H1 (cell line): ENCODE measurements at regions not wholly inside any gene's neighbourhood (a gene's known extent, or its start where the extent isn't known, plus 50 kb on each side); places are given as distances from the start of the nearest gene placed in this dataset.

Experiments used
- CTCF ChIA-PET: fragments of 300-600 bp; sonication (Branson Sonifier 250); formaldehyde crosslinking; loops from one replicate; lab custom pipeline; 2021; ENCODE audit not compliant: partially characterized antibody; lab: Charles Lee
- POLR2A ChIA-PET: fragments of 300-600 bp; sonication (Branson Sonifier 250); formaldehyde crosslinking; loops from one replicate; lab custom pipeline; 2021; ENCODE audit warnings: inconsistent platforms; ENCODE audit not compliant: partially characterized antibody; lab: Charles Lee
- DNase-seq, 2 experiments: peaks; one replicate each; pipeline versions ENCODE4 v3.0.0 to v3.0.0-alpha.2; 2010 to 2022; ENCODE audit warnings: low spot score in 2 of 2, low read depth in 1 of 2, mixed read lengths in 1 of 2
- FAIRE-seq: peaks from 2 replicates; lab custom pipeline; 2011; peaks lifted over from hg19 to GRCh38; lab: Jason Lieb, UNC
- H2AFZ ChIP-seq: 2 replicates; pipeline ENCODE4 v1.8.1; 2012; ENCODE audit warnings: low read length, inconsistent platforms
- H2AK5ac ChIP-seq: 2 replicates; pipeline ENCODE4 v1.6.1; 2013; ENCODE audit warnings: low read depth, low read length
- H2BK120ac ChIP-seq: replicated peaks from 2 replicates; pipeline ENCODE3; 2013; ENCODE audit warnings: low read depth, low read length, inconsistent platforms
- H2BK12ac ChIP-seq: 2 replicates; pipeline ENCODE4 v1.6.1; 2013; ENCODE audit warnings: low read depth, low read length
- H2BK15ac ChIP-seq: 2 replicates; pipeline ENCODE4 v1.6.1; 2013; ENCODE audit warnings: low read length
- H2BK20ac ChIP-seq: 2 replicates; pipeline ENCODE4 v1.6.1; 2013; ENCODE audit warnings: low read length
- H2BK5ac ChIP-seq: 2 replicates; pipeline ENCODE4 v1.6.1; 2013; ENCODE audit warnings: low read depth, low read length
- H3K14ac ChIP-seq: 2 replicates; pipeline ENCODE4 v1.6.1; 2013; ENCODE audit warnings: inconsistent platforms; ENCODE audit not compliant: insufficient read length
- H3K18ac ChIP-seq: 2 replicates; pipeline ENCODE4 v1.6.1; 2013; ENCODE audit warnings: low read length; ENCODE audit errors: extremely low read depth
- H3K23ac ChIP-seq: 2 replicates; pipeline ENCODE4 v1.6.1; 2013; ENCODE audit warnings: inconsistent platforms; ENCODE audit not compliant: insufficient read length
- H3K23me2 ChIP-seq: 2 replicates; pipeline ENCODE4 v1.6.1; 2013; ENCODE audit warnings: low read depth, low read length
- H3K27ac ChIP-seq: 2 replicates; pipeline ENCODE4 v1.6.1; 2011; ENCODE audit warnings: low read depth, low read length, inconsistent platforms
- H3K27me3 ChIP-seq, 4 experiments: replicated peaks in 1 of 4; 1 replicate in 1 of 4; 2 replicates in 3 of 4; pipeline versions ENCODE4 v1.6.1 to v1.8.1; 2011 to 2013; ENCODE audit warnings: low read length in 3 of 4, mild to moderate bottlenecking in 3 of 4, inconsistent platforms in 2 of 4, mixed read lengths in 2 of 4, moderate library complexity in 1 of 4; ENCODE audit not compliant: control insufficient read depth in 3 of 4, insufficient read depth in 3 of 4; ENCODE audit errors: extremely low read depth in 1 of 4
- H3K36me3 ChIP-seq, 4 experiments: 2 replicates each; pipeline versions ENCODE4 v1.6.1 to v1.8.1; 2011 to 2013; ENCODE audit warnings: mild to moderate bottlenecking in 4 of 4, low read length in 3 of 4, moderate library complexity in 2 of 4, control low read depth in 1 of 4, inconsistent platforms in 1 of 4; ENCODE audit not compliant: insufficient read depth in 4 of 4, control insufficient read depth in 2 of 4
- H3K4ac ChIP-seq: replicated peaks from 2 replicates; pipeline ENCODE3; 2013; ENCODE audit warnings: low read length, low read depth, mixed read lengths, inconsistent platforms; ENCODE audit not compliant: insufficient read length
- H3K4me1 ChIP-seq, 4 experiments: replicated peaks in 1 of 4; 1 replicate in 1 of 4; 2 replicates in 3 of 4; pipeline versions ENCODE4 v1.6.1 to v1.8.1; 2011 to 2013; ENCODE audit warnings: low read length in 3 of 4, inconsistent platforms in 2 of 4, mixed read lengths in 1 of 4; ENCODE audit not compliant: insufficient read depth in 4 of 4, control insufficient read depth in 3 of 4
- H3K4me2 ChIP-seq, 2 experiments: 2 replicates each; pipeline versions ENCODE4 v1.6.1 to v1.8.1; 2011 to 2013; ENCODE audit warnings: low read depth in 2 of 2, low read length in 2 of 2, control low read depth in 1 of 2, inconsistent platforms in 1 of 2, mild to moderate bottlenecking in 1 of 2; ENCODE audit not compliant: insufficient read depth in 1 of 2
- H3K4me3 ChIP-seq, 4 experiments: fragments of 200-600, 300-600 bp in 1 of 4; sonication (generic), shearing (Covaris generic), sonication (Bioruptor Twin) in 1 of 4; 2 replicates each; pipeline versions ENCODE4 v1.5.1 to v1.8.1; 2011 to 2016; ENCODE audit warnings: low read length in 4 of 4, low read depth in 3 of 4, control low read depth in 2 of 4, inconsistent platforms in 2 of 4, mild to moderate bottlenecking in 2 of 4, mixed read lengths in 1 of 4, moderate library complexity in 1 of 4; ENCODE audit not compliant: insufficient read depth in 2 of 4; ENCODE audit errors: extremely low read depth in 1 of 4
- H3K56ac ChIP-seq: replicated peaks from 2 replicates; pipeline ENCODE3; 2013; ENCODE audit warnings: low read depth, mild to moderate bottlenecking, mixed read lengths, low read length, inconsistent platforms; ENCODE audit not compliant: insufficient read length
- H3K79me1 ChIP-seq: 2 replicates; pipeline ENCODE4 v1.6.1; 2013; ENCODE audit warnings: low read depth, low read length, control low read depth
- H3K79me2 ChIP-seq, 2 experiments: 2 replicates each; pipeline versions ENCODE4 v1.6.1 to v1.8.1; 2012 to 2013; ENCODE audit warnings: low read length in 2 of 2, mild to moderate bottlenecking in 2 of 2, inconsistent platforms in 1 of 2; ENCODE audit not compliant: insufficient read depth in 2 of 2, control insufficient read depth in 1 of 2
- H3K9ac ChIP-seq, 4 experiments: replicated peaks in 1 of 4; 1 replicate in 1 of 4; 2 replicates in 3 of 4; pipeline versions ENCODE4 v1.6.1 to v1.8.1; 2011 to 2013; ENCODE audit warnings: low read depth in 3 of 4, low read length in 3 of 4, control low read depth in 2 of 4, mild to moderate bottlenecking in 2 of 4, moderate library complexity in 2 of 4, inconsistent platforms in 1 of 4; ENCODE audit errors: extremely low read depth in 1 of 4
- H3K9me3 ChIP-seq, 2 experiments: 2 replicates each; pipeline versions ENCODE4 v1.6.1 to v1.8.1; 2012 to 2013; ENCODE audit warnings: mild to moderate bottlenecking in 2 of 2, moderate library complexity in 2 of 2, control low read depth in 1 of 2, inconsistent platforms in 1 of 2, low read depth in 1 of 2, low read length in 1 of 2, mixed read lengths in 1 of 2; ENCODE audit not compliant: insufficient read depth in 2 of 2
- H4K20me1 ChIP-seq, 2 experiments: replicated peaks in 1 of 2; 2 replicates each; pipeline versions ENCODE3 to v1.8.1; 2011 to 2013; ENCODE audit warnings: inconsistent platforms in 2 of 2, low read length in 2 of 2, mild to moderate bottlenecking in 1 of 2; ENCODE audit not compliant: insufficient read depth in 2 of 2, control insufficient read depth in 1 of 2
- H4K5ac ChIP-seq: 2 replicates; pipeline ENCODE4 v1.6.1; 2013; ENCODE audit warnings: low read length, low read depth, mixed read lengths, inconsistent platforms; ENCODE audit not compliant: insufficient read length
- H4K8ac ChIP-seq: 2 replicates; pipeline ENCODE4 v1.8.0; 2013; ENCODE audit warnings: mild to moderate bottlenecking, moderate library complexity, low read length, inconsistent platforms; ENCODE audit not compliant: insufficient read depth; ENCODE audit errors: extremely low read depth
- H4K91ac ChIP-seq: replicated peaks from 2 replicates; pipeline ENCODE3; 2013; ENCODE audit warnings: low read length, mixed read lengths, inconsistent platforms; ENCODE audit not compliant: insufficient read length
- ASH2L ChIP-seq: fragments of 200-600, 300-600 bp; sonication (generic); IDR thresholded peaks from one replicate; pipeline ENCODE4 v1.7.1; 2017; ENCODE audit warnings: low read length
- CBX5 ChIP-seq: fragments of 300-800, 300-1000 bp; sonication (generic); IDR thresholded peaks from 2 replicates; pipeline ENCODE4 v1.7.1; 2016; ENCODE audit warnings: antibody characterized with exemption, low read length, low read depth
- CHD1 ChIP-seq: IDR thresholded peaks from 2 replicates; pipeline ENCODE4 v1.6.1; 2012; ENCODE audit warnings: low read depth, low read length, improper control_type of control experiment
- HDAC6 ChIP-seq: IDR thresholded peaks from one replicate; pipeline ENCODE4 v1.7.1; 2012; ENCODE audit warnings: low read depth, mild to moderate bottlenecking, inconsistent platforms, low read length, moderate library complexity
- PHF8 ChIP-seq: fragments of 200-600 bp; sonication (generic); conservative IDR thresholded peaks from 2 replicates; pipeline ENCODE4 v1.7.1; 2012; ENCODE audit warnings: low read depth, mild to moderate bottlenecking, inconsistent platforms, low read length, moderate library complexity
- RAD21 ChIP-seq, 2 experiments: IDR thresholded peaks in 1 of 2; conservative IDR thresholded peaks in 1 of 2; 2 replicates each; pipeline ENCODE4 v1.6.1; 2011; ENCODE audit warnings: low read depth in 2 of 2, low read length in 2 of 2, improper control_type of control experiment in 1 of 2, inconsistent platforms in 1 of 2, mild to moderate bottlenecking in 1 of 2, moderate library complexity in 1 of 2
- RFX5 ChIP-seq: IDR thresholded peaks from 2 replicates; pipeline ENCODE4 v1.6.1; 2011; ENCODE audit warnings: low read depth, low read length, improper control_type of control experiment, borderline replicate concordance
- SIN3A ChIP-seq, 2 experiments: IDR thresholded peaks in 1 of 2; conservative IDR thresholded peaks in 1 of 2; 2 replicates each; pipeline ENCODE4 v1.6.1; 2011 to 2012; ENCODE audit warnings: low read length in 2 of 2, improper control_type of control experiment in 1 of 2, low read depth in 1 of 2, mild to moderate bottlenecking in 1 of 2
- ZNF274 ChIP-seq: IDR thresholded peaks from 2 replicates; pipeline ENCODE4 v1.7.0; 2012; ENCODE audit warnings: low read length, borderline replicate concordance; ENCODE audit errors: extremely low read depth
- WGBS, 2 experiments: shearing (Covaris generic) in 1 of 2; methylation state at CpG; one replicate each; pipeline versions ENCODE4 v1.1.6 to v1.1.7; 2013 to 2015; ENCODE audit warnings: low lambda C conversion rate in 2 of 2, mixed read lengths in 2 of 2, inconsistent platforms in 1 of 2, low coverage in 1 of 2, missing lambda C conversion rate in 1 of 2; ENCODE audit not compliant: insufficient replicate concordance in 2 of 2, insufficient coverage in 1 of 2, insufficient read length in 1 of 2; ENCODE audit errors: extremely low coverage in 1 of 2, missing lambda C conversion rate in 1 of 2; 5-methylcytosine and 5-hydroxymethylcytosine counted together
- TF ChIP-seq, protein P1 (sequence below): IDR thresholded peaks from 2 replicates; pipeline ENCODE4 v1.6.1; 2011; ENCODE audit warnings: low read depth, mild to moderate bottlenecking, low read length; ENCODE audit not compliant: insufficient read depth
- TF ChIP-seq, protein P2 (sequence below), 3 experiments: IDR thresholded peaks; 1 replicate in 2 of 3; 2 replicates in 1 of 3; pipeline versions ENCODE4 v1.5.1 to v1.6.1; 2011; ENCODE audit warnings: low read length in 3 of 3, mild to moderate bottlenecking in 3 of 3, inconsistent platforms in 2 of 3, low read depth in 1 of 3, moderate library complexity in 1 of 3; ENCODE audit not compliant: insufficient read depth in 1 of 3; ENCODE audit errors: control extremely low read depth in 1 of 3

DNA sequence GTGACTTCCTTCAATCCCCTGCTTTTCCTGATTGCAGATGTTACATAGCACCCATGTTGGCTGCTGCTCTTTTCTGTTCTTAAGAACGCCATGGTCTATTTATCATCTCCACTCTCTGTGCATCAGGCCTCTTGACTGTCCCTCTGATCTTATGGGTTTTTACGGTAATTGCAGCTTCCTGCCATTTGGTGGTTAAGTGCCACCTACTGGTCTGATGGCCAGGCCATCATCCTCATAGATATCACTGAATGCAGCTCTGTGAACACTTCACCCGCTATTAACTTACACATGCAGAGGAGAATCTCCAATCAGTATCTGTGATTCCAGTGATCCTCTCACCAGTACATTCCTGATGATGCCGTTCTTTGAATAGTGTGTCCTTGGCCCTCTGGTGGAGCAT lies 382.4 kb downstream of the TRAM1L1 start:
- Histone ChIP-seq H3K4me2 (no peak overlapping the region), H3K14ac (no peak overlapping the region), H3K56ac (no peak overlapping the region), H3K36me3 (no peaks in the 10 kb centered on the region), H3K23ac (no peak overlapping the region), H2AFZ (no peak overlapping the region), H3K27ac (no peak overlapping the region), H2BK5ac (no peak overlapping the region), H2BK15ac (no peak overlapping the region), H2AK5ac (no peak overlapping the region), H3K4me3 (no peak overlapping the region), H2BK120ac (no peak overlapping the region), H3K9ac (no peak overlapping the region), H3K79me2 (no peaks in the 10 kb centered on the region), H4K5ac (no peak overlapping the region), H2BK12ac (no peak overlapping the region), H3K79me1 (no peaks in the 10 kb centered on the region), H3K4me1 (no peaks in the 10 kb centered on the region), H3K9me3 (no peaks in the 10 kb centered on the region; a peak in 1 of 4 replicates), H2BK20ac (no peak overlapping the region), H4K91ac (no peak overlapping the region), H3K18ac (no peak overlapping the region), H3K23me2 (no peaks in the 10 kb centered on the region), H4K20me1 (no peaks in the 10 kb centered on the region), H3K4ac (no peak overlapping the region), H3K27me3 (no peaks in the 10 kb centered on the region), H4K8ac (no peak overlapping the region)
- WGBS, 2 experiments, result 88% methylated on average over 4 of the region's 4 CpGs; no CpG with 5 or more reads in 1 of the 2 experiments
- CTCF ChIA-PET, result interaction anchor here (0.7 to 1.8 kb wide), 14 partner anchors 9 to 1678 kb away, joined by 3 to 8 read pairs (median 4); no protein-coding TSS in a partner anchor
- DNase-seq, result no peak
- FAIRE-seq, result no peak
- POLR2A ChIA-PET, result no interaction called here
- TF ChIP-seq CBX5, result no peak
- no peak for TF ChIP-seq RFX5
- TF ChIP-seq SIN3A (conservative IDR thresholded peaks at IDR 0.05 in 1 of 2, IDR thresholded peaks at IDR 0.05 in 1 of 2; ENCODE audit: low read depth in 1 of 2, low read length in 2 of 2), result no peak
- TF ChIP-seq, protein P1, sequence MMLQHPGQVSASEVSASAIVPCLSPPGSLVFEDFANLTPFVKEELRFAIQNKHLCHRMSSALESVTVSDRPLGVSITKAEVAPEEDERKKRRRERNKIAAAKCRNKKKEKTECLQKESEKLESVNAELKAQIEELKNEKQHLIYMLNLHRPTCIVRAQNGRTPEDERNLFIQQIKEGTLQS, result no peak
- no peak for TF ChIP-seq ASH2L
- no peak for TF ChIP-seq ZNF274
- TF ChIP-seq RAD21 (IDR thresholded peaks at IDR 0.05 in 1 of 2, conservative IDR thresholded peaks at IDR 0.05 in 1 of 2; ENCODE audit: low read depth in 2 of 2, low read length in 2 of 2), result peak; percentile 45 to 64; a peak in 3 of 4 replicates
- TF ChIP-seq, protein P2, sequence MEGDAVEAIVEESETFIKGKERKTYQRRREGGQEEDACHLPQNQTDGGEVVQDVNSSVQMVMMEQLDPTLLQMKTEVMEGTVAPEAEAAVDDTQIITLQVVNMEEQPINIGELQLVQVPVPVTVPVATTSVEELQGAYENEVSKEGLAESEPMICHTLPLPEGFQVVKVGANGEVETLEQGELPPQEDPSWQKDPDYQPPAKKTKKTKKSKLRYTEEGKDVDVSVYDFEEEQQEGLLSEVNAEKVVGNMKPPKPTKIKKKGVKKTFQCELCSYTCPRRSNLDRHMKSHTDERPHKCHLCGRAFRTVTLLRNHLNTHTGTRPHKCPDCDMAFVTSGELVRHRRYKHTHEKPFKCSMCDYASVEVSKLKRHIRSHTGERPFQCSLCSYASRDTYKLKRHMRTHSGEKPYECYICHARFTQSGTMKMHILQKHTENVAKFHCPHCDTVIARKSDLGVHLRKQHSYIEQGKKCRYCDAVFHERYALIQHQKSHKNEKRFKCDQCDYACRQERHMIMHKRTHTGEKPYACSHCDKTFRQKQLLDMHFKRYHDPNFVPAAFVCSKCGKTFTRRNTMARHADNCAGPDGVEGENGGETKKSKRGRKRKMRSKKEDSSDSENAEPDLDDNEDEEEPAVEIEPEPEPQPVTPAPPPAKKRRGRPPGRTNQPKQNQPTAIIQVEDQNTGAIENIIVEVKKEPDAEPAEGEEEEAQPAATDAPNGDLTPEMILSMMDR (IDR thresholded peaks at IDR 0.05; ENCODE audit: control extremely low read depth in 1 of 3, insufficient read depth in 1 of 3, low read depth in 1 of 3, low read length in 3 of 3), result peak; percentile 11 to 55 (median 54)
- no peak for TF ChIP-seq HDAC6
- TF ChIP-seq CHD1, result no peak
- TF ChIP-seq PHF8, result no peak
